ENCODE measurements at regions not wholly inside any gene's neighbourhood (a gene's known extent, or its start where the extent isn't known, plus 50 kb on each side); places are given as distances from the start of the nearest gene placed in this dataset.
A peak's percentile ranks its signal among the peaks of the same experiment; 100 is the strongest.

DNA sequence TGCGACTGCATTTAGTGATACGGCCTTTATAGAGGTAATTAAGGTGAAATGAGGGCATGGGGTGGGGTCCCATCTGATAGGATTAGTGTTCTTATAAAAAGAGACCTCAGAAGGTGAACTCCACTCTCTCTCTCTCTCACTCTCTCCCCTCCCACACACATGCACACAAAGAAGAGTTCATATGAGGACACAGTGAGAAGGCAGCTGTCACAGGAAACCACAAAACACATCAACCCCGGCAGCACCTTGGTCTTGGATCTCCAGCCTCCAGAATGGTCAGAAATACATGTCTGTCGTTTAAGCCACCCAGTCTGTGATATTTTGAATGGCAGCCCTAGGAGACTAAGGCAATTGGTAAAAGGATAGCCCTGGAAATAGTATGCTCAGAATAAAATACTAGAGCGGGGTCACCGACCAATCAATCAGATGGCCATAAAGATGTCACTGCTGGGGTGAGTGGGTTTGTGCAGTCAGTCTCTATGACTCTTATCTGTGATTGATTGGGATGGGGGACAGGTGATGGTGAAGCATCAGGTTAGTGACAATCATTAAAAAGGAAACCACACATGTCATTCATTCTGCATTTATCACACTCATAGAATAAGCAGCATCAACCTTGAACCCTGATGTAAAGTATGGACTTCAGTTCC lies 118.9 kb upstream of the POU3F3 start:
- Histone ChIP-seq H3K36me3 (ENCODE audit: insufficient read depth, low read length) (no peaks in the 10 kb centered on the region), H3K4me3 (ENCODE audit: low read length) (no peak overlapping the region), H3K4me1 (ENCODE audit: insufficient read depth, low read length) (no peaks in the 10 kb centered on the region), H3K27ac (ENCODE audit: low read depth, low read length) (no peak overlapping the region), H3K27me3 (ENCODE audit: insufficient read depth, low read length, poor library complexity, severe bottlenecking) (no peaks in the 10 kb centered on the region), H3K9me3 (ENCODE audit: low read length) (no peaks in the 10 kb centered on the region)
- Mint-ChIP-seq H3K4me3 (no peak overlapping the region), H3K27me3 (peaks cover 0 to 2% of the 10 kb centered on the region in 2 donors), H3K9me3 (peaks cover 2 to 16% (median 9%) of the 10 kb centered on the region in 5 donors), H3K4me1 (peaks cover 0 to 7% (median 0%) of the 10 kb centered on the region in 3 donors), H3K27ac (peak overlapping the region in 1 of 8 donors; percentile 47), H3K36me3 (no peaks in the 10 kb centered on the region)
- CTCF ChIA-PET, result no interaction called here
- DNase-seq, result no peak
- POLR2A ChIA-PET, result no interaction called here

- peaks cover 0 to 5% of the 10 kb centered on the region in 2 donors for H3K27me3 Mint-ChIP-seq
- POLR2A ChIA-PET, result no interaction called here
These were observed 117.9 kb upstream of the POU3F3 start for GRCh38 chr2:104736026-104736425.

GRCh38 chr2:104741860-104742259 lies 112.1 kb upstream of the POU3F3 start:
- Mint-ChIP-seq H3K27ac (no peak overlapping the region), H3K4me1 (no peaks in the 10 kb centered on the region), H3K9me3 (peaks cover 0 to 5% (median 2%) of the 10 kb centered on the region in 5 donors), H3K36me3 (no peaks in the 10 kb centered on the region), H3K4me3 (no peak overlapping the region), H3K27me3 (peaks cover 0 to 4% of the 10 kb centered on the region in 2 donors)
- Histone ChIP-seq H3K27me3 (ENCODE audit: insufficient read depth, low read length, poor library complexity, severe bottlenecking) (no peaks in the 10 kb centered on the region), H3K4me1 (ENCODE audit: insufficient read depth, low read length) (no peaks in the 10 kb centered on the region), H3K4me3 (ENCODE audit: low read length) (no peak overlapping the region), H3K27ac (ENCODE audit: low read depth, low read length) (no peak overlapping the region), H3K36me3 (ENCODE audit: insufficient read depth, low read length) (no peaks in the 10 kb centered on the region), H3K9me3 (ENCODE audit: low read length) (no peaks in the 10 kb centered on the region)
- POLR2A ChIA-PET, result no interaction called here
- CTCF ChIA-PET, result no interaction called here
- no peak for DNase-seq

More at GRCh38 chr2:104736026-104736425, 117.9 kb upstream of the POU3F3 start:
- peaks cover 2 to 7% (median 5%) of the 10 kb centered on the region in 5 donors for H3K9me3 Mint-ChIP-seq
- no peak overlapping the region for H3K27ac Mint-ChIP-seq
- H3K4me3 Mint-ChIP-seq, result no peak overlapping the region
- H3K9me3 ChIP-seq (ENCODE audit: low read length), result no peaks in the 10 kb centered on the region
- no peak for DNase-seq
- H3K36me3 ChIP-seq (ENCODE audit: insufficient read depth, low read length), result no peaks in the 10 kb centered on the region
- no peaks in the 10 kb centered on the region for H3K4me1 ChIP-seq (ENCODE audit: insufficient read depth, low read length)
- H3K27me3 ChIP-seq (ENCODE audit: insufficient read depth, low read length, poor library complexity, severe bottlenecking), result no peaks in the 10 kb centered on the region
- CTCF ChIA-PET, result no interaction called here
- no peak overlapping the region for H3K4me3 ChIP-seq (ENCODE audit: low read length)
- H3K36me3 Mint-ChIP-seq, result no peaks in the 10 kb centered on the region
- H3K27ac ChIP-seq (ENCODE audit: low read depth, low read length), result no peak overlapping the region
- peaks cover 0 to 7% (median 0%) of the 10 kb centered on the region in 3 donors for H3K4me1 Mint-ChIP-seq

DNA sequence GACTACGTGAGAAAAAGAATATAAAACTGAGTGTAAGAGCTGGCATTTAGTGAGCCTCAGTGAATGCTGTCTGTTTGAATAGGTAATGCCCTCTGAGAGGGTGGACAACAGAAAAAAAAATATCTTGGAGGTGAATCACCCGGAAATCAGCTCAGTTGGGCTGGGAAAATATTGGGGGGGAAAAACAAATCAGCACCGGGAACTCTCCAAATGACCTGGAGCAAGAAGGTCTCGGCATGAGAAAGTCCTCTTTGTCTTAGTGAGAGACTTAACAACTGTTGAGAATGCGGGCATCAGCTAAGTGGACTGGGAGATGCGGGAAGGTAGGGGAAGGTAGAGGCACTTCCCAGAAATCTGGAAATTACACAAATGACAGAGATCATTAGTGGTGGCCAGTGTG lies 109.4 kb upstream of the POU3F3 start:
- Mint-ChIP-seq H3K36me3 (no peaks in the 10 kb centered on the region), H3K4me1 (no peaks in the 10 kb centered on the region), H3K27me3 (peaks cover 0 to 6% of the 10 kb centered on the region in 2 donors), H3K4me3 (no peak overlapping the region), H3K9me3 (peaks cover 0 to 2% (median 0%) of the 10 kb centered on the region in 5 donors), H3K27ac (peak overlapping the region in 1 of 8 donors; percentile 27)
- Histone ChIP-seq H3K4me1 (ENCODE audit: insufficient read depth, low read length) (no peaks in the 10 kb centered on the region), H3K4me3 (ENCODE audit: low read length) (no peak overlapping the region), H3K9me3 (ENCODE audit: low read length) (no peaks in the 10 kb centered on the region), H3K36me3 (ENCODE audit: insufficient read depth, low read length) (no peaks in the 10 kb centered on the region), H3K27ac (ENCODE audit: low read depth, low read length) (no peak overlapping the region), H3K27me3 (ENCODE audit: insufficient read depth, low read length, poor library complexity, severe bottlenecking) (no peaks in the 10 kb centered on the region)
- ChIA-PET POLR2A (no interaction called here), CTCF (no interaction called here)
- no peak for DNase-seq

GRCh38 chr2:104745846-104746245 lies 108.1 kb upstream of the POU3F3 start:
- Histone ChIP-seq H3K27ac (ENCODE audit: low read depth, low read length) (no peak overlapping the region), H3K4me1 (ENCODE audit: insufficient read depth, low read length) (no peaks in the 10 kb centered on the region), H3K4me3 (ENCODE audit: low read length) (no peak overlapping the region), H3K36me3 (ENCODE audit: insufficient read depth, low read length) (no peaks in the 10 kb centered on the region), H3K27me3 (ENCODE audit: insufficient read depth, low read length, poor library complexity, severe bottlenecking) (no peaks in the 10 kb centered on the region), H3K9me3 (ENCODE audit: low read length) (no peaks in the 10 kb centered on the region)
- no peak for DNase-seq
- H3K27ac Mint-ChIP-seq, result no peak overlapping the region
- CTCF ChIA-PET, result no interaction called here
- peaks cover 0 to 2% (median 0%) of the 10 kb centered on the region in 5 donors for H3K9me3 Mint-ChIP-seq
- no peaks in the 10 kb centered on the region for H3K36me3 Mint-ChIP-seq
- no peaks in the 10 kb centered on the region for H3K4me1 Mint-ChIP-seq
- H3K4me3 Mint-ChIP-seq, result no peak overlapping the region
- H3K27me3 Mint-ChIP-seq, result peaks cover 0 to 5% of the 10 kb centered on the region in 2 donors
- POLR2A ChIA-PET, result no interaction called here

GRCh38 chr2:104746299-104746698 lies 107.6 kb upstream of the POU3F3 start:
- CTCF ChIA-PET, result no interaction called here
- DNase-seq, result no peak
- POLR2A ChIA-PET, result no interaction called here
- H3K27me3 ChIP-seq (ENCODE audit: insufficient read depth, low read length, poor library complexity, severe bottlenecking), result no peaks in the 10 kb centered on the region
- H3K27me3 Mint-ChIP-seq, result peaks cover 0 to 1% of the 10 kb centered on the region in 2 donors
- no peaks in the 10 kb centered on the region for H3K4me1 Mint-ChIP-seq
- no peak overlapping the region for H3K4me3 Mint-ChIP-seq
- no peak overlapping the region for H3K27ac Mint-ChIP-seq
- no peaks in the 10 kb centered on the region for H3K36me3 Mint-ChIP-seq
- no peaks in the 10 kb centered on the region for H3K9me3 ChIP-seq (ENCODE audit: low read length)
- H3K36me3 ChIP-seq (ENCODE audit: insufficient read depth, low read length), result no peaks in the 10 kb centered on the region
- no peaks in the 10 kb centered on the region for H3K4me1 ChIP-seq (ENCODE audit: insufficient read depth, low read length)
- H3K9me3 Mint-ChIP-seq, result peaks cover 0 to 2% (median 0%) of the 10 kb centered on the region in 5 donors
- no peak overlapping the region for H3K4me3 ChIP-seq (ENCODE audit: low read length)
- no peak overlapping the region for H3K27ac ChIP-seq (ENCODE audit: low read depth, low read length)

DNA sequence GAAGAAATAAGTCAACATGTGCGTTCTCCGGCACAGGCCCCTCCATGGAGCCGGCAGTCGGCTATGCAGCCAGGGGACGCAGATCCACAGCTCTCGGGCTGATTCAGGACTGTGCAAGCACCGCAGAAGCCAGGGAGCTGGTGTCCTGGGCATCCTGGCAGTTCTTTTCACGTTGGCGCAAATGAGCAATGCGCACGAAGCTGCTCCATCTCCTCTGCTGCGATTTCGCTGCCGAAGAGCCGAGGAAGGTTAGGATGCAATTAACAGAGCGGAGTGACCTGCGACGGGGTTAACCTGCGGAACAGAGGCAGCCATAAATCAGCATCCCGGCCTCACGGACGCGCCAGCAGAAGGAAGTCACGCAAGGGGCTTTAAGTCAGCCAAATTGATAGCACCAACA lies 107.1 kb upstream of the POU3F3 start:
- POLR2A ChIA-PET, result no interaction called here

DNA sequence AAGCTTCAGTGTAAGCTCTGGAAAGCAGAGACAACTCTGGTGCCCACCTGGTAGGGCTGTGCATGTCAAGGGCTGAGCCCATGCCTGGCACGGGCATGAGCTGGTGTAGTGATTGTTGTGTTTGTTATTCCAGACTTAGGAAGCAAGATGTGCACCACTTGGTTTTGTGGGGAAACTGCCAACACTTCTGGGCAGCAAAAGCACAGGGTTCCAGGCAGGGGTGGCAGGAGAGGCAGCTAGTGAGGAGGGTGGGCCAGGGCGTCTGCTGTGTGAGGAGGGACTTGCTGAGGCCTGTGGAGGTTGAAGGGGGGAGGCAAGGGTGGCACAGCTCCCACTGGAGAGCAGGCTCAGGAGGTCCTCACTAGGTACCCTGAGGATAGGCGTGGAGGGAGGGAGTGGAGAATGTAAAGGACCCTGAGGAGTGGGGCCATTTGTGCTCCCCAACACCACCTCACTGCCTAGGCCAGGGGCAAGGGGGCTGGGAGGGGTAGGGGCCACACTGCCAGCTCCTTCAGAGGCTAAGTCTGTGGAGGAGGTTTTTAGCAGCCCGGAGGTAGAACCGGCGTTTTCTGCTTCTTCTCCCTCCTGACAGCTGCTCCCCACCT lies 104.0 kb upstream of the POU3F3 start:
- POLR2A ChIA-PET, result no interaction called here
- Mint-ChIP-seq H3K27me3 (peaks cover 0 to 3% of the 10 kb centered on the region in 2 donors), H3K4me1 (no peaks in the 10 kb centered on the region), H3K9me3 (no peaks in the 10 kb centered on the region), H3K27ac (peak overlapping the region in 1 of 8 donors; percentile 70), H3K4me3 (no peak overlapping the region), H3K36me3 (no peaks in the 10 kb centered on the region)
- Histone ChIP-seq H3K4me3 (ENCODE audit: low read length) (no peak overlapping the region), H3K27me3 (ENCODE audit: insufficient read depth, low read length, poor library complexity, severe bottlenecking) (no peaks in the 10 kb centered on the region), H3K9me3 (ENCODE audit: low read length) (no peaks in the 10 kb centered on the region), H3K27ac (ENCODE audit: low read depth, low read length) (no peak overlapping the region), H3K4me1 (ENCODE audit: insufficient read depth, low read length) (no peaks in the 10 kb centered on the region), H3K36me3 (ENCODE audit: insufficient read depth, low read length) (no peaks in the 10 kb centered on the region)
- DNase-seq, result no peak
- CTCF ChIA-PET, result no interaction called here

More for the DNA sequence above, 107.1 kb upstream of the POU3F3 start:
- Histone ChIP-seq H3K4me3 (ENCODE audit: low read length) (no peak overlapping the region), H3K27ac (ENCODE audit: low read depth, low read length) (no peak overlapping the region), H3K4me1 (ENCODE audit: insufficient read depth, low read length) (no peaks in the 10 kb centered on the region), H3K9me3 (ENCODE audit: low read length) (no peaks in the 10 kb centered on the region), H3K36me3 (ENCODE audit: insufficient read depth, low read length) (no peaks in the 10 kb centered on the region), H3K27me3 (ENCODE audit: insufficient read depth, low read length, poor library complexity, severe bottlenecking) (no peaks in the 10 kb centered on the region)
- H3K36me3 Mint-ChIP-seq, result no peaks in the 10 kb centered on the region
- H3K9me3 Mint-ChIP-seq, result peaks cover 0 to 2% (median 0%) of the 10 kb centered on the region in 5 donors
- DNase-seq, result no peak
- H3K27me3 Mint-ChIP-seq, result peaks cover 0 to 1% of the 10 kb centered on the region in 2 donors
- CTCF ChIA-PET, result no interaction called here
- H3K4me1 Mint-ChIP-seq, result no peaks in the 10 kb centered on the region
- H3K4me3 Mint-ChIP-seq, result no peak overlapping the region
- no peak overlapping the region for H3K27ac Mint-ChIP-seq
